Activated CD8-positive, alpha-beta memory T cell treated with anti-CD3 and anti-CD28 coated beads, Interleukin-2, amount 10 ng/mL, durations not matched to agents 7 days and 5 days (primary cell): ENCODE measurements at regions not wholly inside any gene's neighbourhood (a gene's known extent, or its start where the extent isn't known, plus 50 kb on each side); places are given as distances from the start of the nearest gene placed in this dataset.

Experiments
- ATAC-seq: fragments of 150-1000 bp; cut with Tn5 transposase; one replicate; pipeline ENCODE4 v1.10.0; 2021; ENCODE audit warnings: moderate library complexity
- CTCF ChIA-PET: fragments of 350-600 bp; sonication (Branson Sonifier 250); formaldehyde crosslinking; loops from one replicate; lab custom pipeline; 2021; ENCODE audit warnings: antibody characterized with exemption; lab: Charles Lee
- DNase-seq: peaks from one replicate; pipeline ENCODE4 v3.0.0-alpha.2; 2020
- H3K27ac Mint-ChIP-seq: one replicate; pipeline ENCODE4 v1.8.0; 2021; ENCODE audit warnings: mild to moderate bottlenecking, mixed read lengths
- H3K27me3 Mint-ChIP-seq: one replicate; pipeline ENCODE4 v1.8.0; 2021; ENCODE audit warnings: mixed read lengths
- H3K36me3 Mint-ChIP-seq: one replicate; pipeline ENCODE4 v1.8.0; 2021; ENCODE audit warnings: mild to moderate bottlenecking, mixed read lengths
- H3K4me1 Mint-ChIP-seq: one replicate; pipeline ENCODE4 v1.8.0; 2021; ENCODE audit warnings: mixed read lengths
- H3K4me3 Mint-ChIP-seq: one replicate; pipeline ENCODE4 v1.8.0; 2021; ENCODE audit warnings: mild to moderate bottlenecking, moderate library complexity, mixed read lengths
- H3K9me3 Mint-ChIP-seq: one replicate; pipeline ENCODE4 v1.8.0; 2022; ENCODE audit warnings: low read depth, mixed read lengths

DNA sequence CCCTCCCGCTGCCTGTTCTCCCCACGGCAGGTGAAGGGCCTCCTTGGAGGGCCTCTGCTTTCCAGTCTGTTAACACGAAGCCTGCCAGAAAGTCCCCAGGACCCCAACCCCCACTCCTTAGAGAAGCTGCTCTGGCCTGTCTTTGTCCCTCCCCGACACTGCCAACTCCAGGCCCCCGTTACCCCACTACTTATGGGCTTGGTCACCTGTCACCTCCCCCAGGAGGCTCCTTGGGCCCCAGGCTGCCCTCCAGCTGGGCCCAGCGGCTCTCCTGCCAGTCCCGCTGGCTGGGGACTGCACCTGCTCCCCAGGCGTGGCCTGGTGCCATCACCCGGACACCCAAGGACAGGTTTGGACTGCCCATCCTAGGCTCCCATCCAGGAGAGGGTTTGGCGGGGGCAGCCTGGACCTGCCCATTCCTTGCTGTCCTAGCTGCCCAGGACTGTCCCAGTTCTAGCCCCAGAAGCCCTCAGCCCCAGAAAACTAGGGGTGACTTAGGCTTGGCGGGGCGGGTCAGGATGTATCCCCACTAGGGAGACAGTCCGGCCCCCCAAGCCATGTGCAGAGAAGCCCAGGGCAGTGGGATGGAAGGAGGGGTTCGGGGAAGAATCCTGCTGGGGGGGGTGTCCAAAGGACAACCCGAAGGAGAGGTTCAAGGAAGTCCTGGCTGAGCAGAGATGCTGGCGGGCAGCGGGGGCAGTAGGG lies 155.7 kb upstream of the C14orf180 start:
- H3K27me3 Mint-ChIP-seq = peaks cover 3% of the 10 kb centered on the region
- H3K36me3 Mint-ChIP-seq = no peaks in the 10 kb centered on the region
- H3K27ac Mint-ChIP-seq = no peak overlapping the region
- CTCF ChIA-PET = no interaction called here
- no peaks in the 10 kb centered on the region for H3K9me3 Mint-ChIP-seq
- DNase-seq (peak; percentile 29), ATAC-seq (no peak)
- H3K4me3 Mint-ChIP-seq = no peak overlapping the region
- H3K4me1 Mint-ChIP-seq = peaks cover 2% of the 10 kb centered on the region

DNA sequence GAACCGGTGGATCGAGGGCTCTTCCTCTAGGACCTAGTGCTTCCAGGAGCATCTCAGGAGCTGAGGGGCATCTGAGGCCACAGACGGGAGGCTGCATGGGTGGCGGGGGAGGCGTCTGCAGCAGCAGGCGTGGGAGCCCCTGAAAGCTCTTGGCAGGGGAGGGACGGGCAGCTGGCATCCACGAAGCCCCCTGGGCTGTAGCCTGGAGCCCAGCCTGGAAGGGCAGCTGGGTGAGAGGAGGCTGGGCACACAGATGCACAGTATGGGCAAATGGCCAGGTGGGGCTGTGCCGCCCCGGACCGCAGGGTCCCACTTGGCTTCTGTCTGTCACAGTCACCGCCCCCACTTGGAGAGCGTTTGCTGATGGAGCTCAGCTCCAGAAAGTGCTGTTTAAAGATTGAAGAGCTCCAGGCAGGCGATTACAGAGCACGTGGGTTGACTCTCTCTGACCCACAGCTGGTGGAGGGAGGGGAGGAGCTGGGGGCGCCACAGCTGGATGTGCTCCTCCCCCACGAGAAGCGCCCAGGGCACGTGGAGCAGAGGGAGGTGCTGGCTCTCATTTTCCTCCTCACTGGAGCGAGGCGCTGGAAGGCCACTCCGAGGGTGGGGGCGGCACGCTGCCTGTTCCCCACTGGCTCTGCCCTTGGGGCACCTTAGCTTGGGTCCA lies 155.0 kb upstream of the C14orf180 start:
- no peaks in the 10 kb centered on the region for H3K36me3 Mint-ChIP-seq
- peaks cover 2% of the 10 kb centered on the region for H3K4me1 Mint-ChIP-seq
- no peak for ATAC-seq
- no peaks in the 10 kb centered on the region for H3K27me3 Mint-ChIP-seq
- H3K4me3 Mint-ChIP-seq = no peak overlapping the region
- no peaks in the 10 kb centered on the region for H3K9me3 Mint-ChIP-seq
- CTCF ChIA-PET = interaction anchor here (0.7 kb wide), 1 partner anchor 118 kb away, joined by 3 read pairs; no protein-coding TSS in a partner anchor
- no peak overlapping the region for H3K27ac Mint-ChIP-seq
- DNase-seq = no peak

DNA sequence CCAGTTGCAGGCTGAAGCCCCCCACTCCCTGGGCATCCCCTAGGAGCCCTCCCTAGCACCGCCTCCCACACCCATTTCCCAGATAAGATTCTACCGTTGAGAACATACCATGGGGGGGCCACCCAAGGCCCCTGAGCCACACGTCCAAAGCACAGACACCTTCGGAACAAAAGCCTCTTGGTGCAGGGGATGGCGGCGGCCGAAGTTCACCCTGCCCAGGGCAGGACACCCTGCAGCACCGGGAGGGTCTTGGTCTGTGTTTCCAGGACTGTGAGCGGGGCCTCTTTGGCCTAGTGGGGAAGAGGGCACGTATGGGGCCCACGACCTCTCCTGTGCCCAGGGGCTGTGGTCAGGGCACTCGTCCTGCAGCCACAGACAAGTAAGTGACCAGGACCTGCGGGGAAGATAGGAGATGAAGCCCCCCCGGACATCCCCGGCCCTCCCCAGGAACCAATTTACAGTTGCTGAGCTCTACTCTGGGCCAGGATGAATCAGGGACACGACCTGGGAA lies 154.3 kb upstream of the C14orf180 start:
- Mint-ChIP-seq H3K4me1 (no peaks in the 10 kb centered on the region), H3K27ac (no peak overlapping the region), H3K27me3 (no peaks in the 10 kb centered on the region), H3K9me3 (no peaks in the 10 kb centered on the region), H3K4me3 (no peak overlapping the region), H3K36me3 (no peaks in the 10 kb centered on the region)
- peak; percentile 32 for DNase-seq
- CTCF ChIA-PET = interaction anchor here (0.7 kb wide), 1 partner anchor 119 kb away, joined by 3 read pairs; no protein-coding TSS in a partner anchor
- no peak for ATAC-seq

DNA sequence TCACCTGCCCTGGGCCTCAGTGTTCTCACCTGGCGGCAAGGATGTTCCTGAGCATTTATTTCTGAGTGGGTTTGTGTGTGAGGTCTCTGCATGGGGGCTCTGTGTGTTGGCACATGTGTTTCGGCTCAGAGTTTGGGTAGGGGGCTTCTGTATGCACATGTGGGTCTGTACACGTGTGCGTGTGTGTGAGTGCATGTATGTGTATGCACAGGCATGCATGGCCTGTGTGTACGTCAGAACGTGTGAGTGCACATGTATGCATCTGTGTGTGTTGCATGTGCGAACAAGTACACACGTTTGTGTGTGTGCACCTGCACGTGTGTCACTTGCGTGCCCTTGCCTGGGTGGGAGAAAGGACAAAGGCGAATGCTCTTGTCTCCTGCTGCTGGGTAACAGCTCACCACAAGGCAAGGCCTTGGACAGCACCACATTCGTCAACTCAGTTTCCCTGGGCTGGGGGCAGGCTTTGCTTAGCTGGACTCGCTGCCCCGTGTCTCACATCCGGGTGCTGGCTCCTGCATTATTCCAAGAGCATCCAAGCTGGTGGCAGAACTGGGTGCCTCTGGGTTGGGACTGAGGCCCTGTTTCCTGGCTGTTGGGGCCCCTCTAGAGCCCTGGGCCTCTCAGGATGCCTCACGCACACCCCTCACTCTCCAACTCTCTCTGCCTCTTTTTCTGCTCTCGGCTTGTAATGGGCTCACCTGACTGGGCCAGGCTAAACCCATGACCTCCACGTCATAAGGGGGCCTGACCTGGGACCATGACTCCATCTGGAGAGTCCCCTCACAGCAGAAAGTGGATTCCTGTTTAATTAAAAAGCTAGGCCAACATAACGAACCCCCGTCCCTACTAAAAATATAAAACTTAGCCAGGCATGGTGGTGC lies 153.6 kb upstream of the C14orf180 start:
- no peak overlapping the region for H3K27ac Mint-ChIP-seq
- ATAC-seq (no peak), DNase-seq (peak; percentile 35)
- no peaks in the 10 kb centered on the region for H3K27me3 Mint-ChIP-seq
- no peaks in the 10 kb centered on the region for H3K36me3 Mint-ChIP-seq
- no peak overlapping the region for H3K4me3 Mint-ChIP-seq
- CTCF ChIA-PET = no interaction called here
- H3K9me3 Mint-ChIP-seq = no peaks in the 10 kb centered on the region
- H3K4me1 Mint-ChIP-seq = no peaks in the 10 kb centered on the region

DNA sequence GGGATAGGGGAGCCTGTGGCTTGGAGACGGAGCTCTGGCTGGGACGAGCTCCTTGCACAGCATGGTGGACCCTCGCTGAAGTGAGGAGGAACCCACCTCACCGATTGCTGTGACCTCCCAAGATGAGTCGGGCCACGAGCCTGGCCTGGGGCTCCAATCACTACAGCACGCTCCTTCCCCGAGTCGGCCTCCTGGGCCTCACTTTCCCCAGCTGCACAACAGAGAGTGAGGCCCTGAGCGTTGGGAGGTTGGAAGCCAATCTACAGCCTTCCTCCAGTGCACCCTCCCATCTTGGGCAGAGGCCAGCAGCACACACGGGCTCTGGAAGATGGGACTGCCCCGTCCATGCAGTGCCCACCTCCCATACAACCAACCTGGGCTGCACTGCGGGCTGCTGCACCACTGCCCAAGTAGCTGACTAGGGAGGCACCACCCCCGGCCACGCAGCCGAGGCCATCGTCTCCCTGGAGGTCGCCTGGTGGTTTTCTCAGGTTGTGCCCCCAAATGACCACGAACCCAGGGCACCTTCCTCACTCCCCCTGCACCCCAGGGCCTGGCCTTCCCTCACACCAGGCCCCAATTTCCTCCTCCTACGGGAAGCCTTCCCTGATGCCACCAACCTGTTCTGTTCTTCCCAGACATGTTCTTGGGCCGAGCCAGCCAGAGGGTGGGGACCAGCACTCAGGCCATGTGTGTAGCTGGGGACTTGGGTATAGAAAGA lies 152.3 kb upstream of the C14orf180 start:
- CTCF ChIA-PET = no interaction called here
- Mint-ChIP-seq H3K36me3 (no peaks in the 10 kb centered on the region), H3K9me3 (no peaks in the 10 kb centered on the region), H3K27ac (no peak overlapping the region), H3K4me3 (no peak overlapping the region), H3K4me1 (no peaks in the 10 kb centered on the region), H3K27me3 (no peaks in the 10 kb centered on the region)
- DNase-seq = peak; percentile 25
- ATAC-seq = no peak

DNA sequence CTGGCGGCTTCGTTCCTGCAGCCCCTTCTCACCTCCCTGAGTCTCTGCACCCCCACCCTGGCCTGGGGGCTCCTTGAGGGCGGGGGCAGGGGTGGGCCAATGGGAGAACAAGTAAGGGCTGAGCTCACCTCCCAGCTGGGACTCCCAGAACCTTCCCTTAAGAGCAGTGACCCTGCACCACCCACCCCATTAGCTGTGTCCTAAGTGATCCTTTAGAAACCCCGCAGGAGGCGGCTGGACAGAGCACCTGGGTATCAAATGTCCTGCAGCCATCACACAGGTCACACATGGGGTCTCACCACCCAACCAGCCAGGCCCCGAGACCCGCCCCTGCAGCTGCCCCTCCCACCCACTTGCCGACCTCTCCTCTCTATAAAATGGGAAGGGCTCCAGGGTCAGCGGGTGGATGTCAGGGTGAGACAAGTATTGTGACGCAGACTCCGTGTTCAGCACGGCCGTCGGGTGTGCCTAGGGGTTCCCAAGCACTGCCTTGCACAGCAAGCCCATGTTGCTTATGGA lies 151.2 kb upstream of the C14orf180 start:
- Mint-ChIP-seq H3K4me1 (no peaks in the 10 kb centered on the region), H3K27ac (no peak overlapping the region), H3K27me3 (no peaks in the 10 kb centered on the region), H3K9me3 (no peaks in the 10 kb centered on the region), H3K4me3 (no peak overlapping the region), H3K36me3 (no peaks in the 10 kb centered on the region)
- ATAC-seq = no peak
- CTCF ChIA-PET = no interaction called here
- peak; percentile 35 for DNase-seq

DNA sequence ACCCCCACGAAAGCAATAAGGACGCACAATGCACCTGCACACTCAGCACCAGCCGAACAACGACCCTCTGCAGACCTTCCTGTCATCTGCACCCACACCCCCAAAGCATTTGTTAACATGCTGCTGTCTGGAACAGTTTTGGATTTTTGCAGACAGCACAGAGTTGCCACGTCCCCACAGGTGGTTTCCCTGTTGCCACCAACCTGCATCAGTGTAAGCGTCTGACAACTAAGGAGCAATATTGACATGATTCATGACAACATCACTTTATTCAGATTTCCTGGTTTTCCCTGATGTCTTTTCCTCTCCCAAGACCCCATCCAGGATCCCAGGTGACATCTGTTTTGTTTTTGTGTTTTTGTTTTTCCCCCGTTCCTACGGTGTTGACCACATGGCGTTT lies 150.7 kb upstream of the C14orf180 start:
- Mint-ChIP-seq H3K27me3 (no peaks in the 10 kb centered on the region), H3K4me3 (no peak overlapping the region), H3K9me3 (no peaks in the 10 kb centered on the region), H3K36me3 (no peaks in the 10 kb centered on the region), H3K4me1 (no peaks in the 10 kb centered on the region), H3K27ac (no peak overlapping the region)
- DNase-seq (peak; percentile 27), ATAC-seq (no peak)
- CTCF ChIA-PET = no interaction called here

DNA sequence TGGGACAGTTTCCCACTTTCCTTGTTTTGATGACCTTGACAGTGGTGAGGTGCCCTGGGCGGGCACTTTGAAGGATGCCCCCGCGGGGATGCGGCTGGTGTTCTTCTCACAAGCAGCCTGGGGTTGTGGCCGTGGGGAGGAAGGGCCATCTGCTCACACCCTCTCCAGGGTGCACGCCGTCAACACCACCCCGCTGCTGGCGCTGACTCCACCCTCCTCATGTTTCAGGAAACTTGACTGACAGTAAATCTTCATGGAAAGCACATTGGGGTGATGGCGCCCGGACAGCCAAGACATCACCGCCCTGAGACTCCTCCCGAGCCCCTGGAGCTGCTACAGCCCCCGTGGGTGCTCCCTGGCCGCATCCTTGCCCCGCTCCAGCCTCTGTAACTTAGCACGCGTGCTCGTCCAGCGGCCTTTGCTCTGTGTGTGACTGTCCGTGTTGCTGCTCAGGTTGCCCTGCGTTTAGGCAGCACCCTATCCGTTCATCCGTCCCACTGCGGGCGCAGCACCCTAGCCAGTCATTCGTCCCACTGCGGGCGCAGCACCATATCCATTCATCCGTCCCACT lies 150.2 kb upstream of the C14orf180 start:
- H3K27ac Mint-ChIP-seq = no peak overlapping the region
- CTCF ChIA-PET = no interaction called here
- DNase-seq = peak; percentile 26
- H3K27me3 Mint-ChIP-seq = no peaks in the 10 kb centered on the region
- H3K36me3 Mint-ChIP-seq = no peaks in the 10 kb centered on the region
- no peak overlapping the region for H3K4me3 Mint-ChIP-seq
- no peaks in the 10 kb centered on the region for H3K9me3 Mint-ChIP-seq
- ATAC-seq = no peak
- H3K4me1 Mint-ChIP-seq = no peaks in the 10 kb centered on the region

DNA sequence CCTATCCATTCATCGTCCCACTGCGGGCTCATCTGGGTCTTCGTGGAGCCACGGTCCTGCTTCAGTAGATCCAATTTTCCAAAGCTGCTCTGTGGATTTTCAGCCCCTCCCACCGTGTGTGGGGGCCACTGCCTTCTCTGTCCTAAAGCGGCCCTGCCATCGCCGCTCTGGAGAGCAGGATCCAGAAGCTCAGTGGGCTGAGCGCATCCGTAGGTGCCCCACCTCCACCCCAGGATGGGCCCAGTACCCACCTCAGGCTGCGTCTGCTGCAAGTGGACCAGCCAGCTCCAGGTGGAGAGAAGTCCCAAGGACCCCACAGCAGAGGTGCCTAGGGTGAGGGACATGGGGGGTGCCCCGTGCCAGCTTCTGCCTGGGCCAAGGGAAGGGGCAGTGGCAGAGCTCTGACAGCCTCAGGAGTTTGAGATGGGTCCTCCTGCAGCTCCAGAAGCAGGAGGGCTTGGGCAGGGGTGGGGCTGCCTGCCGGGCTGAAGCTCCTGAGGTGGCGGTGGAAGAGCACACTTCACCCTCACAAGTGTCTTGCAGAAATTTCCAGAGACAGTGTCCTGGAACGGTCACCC lies 148.1 kb upstream of the C14orf180 start:
- DNase-seq = peak; percentile 14
- ATAC-seq = no peak
- H3K27ac Mint-ChIP-seq = no peak overlapping the region
- CTCF ChIA-PET = no interaction called here
- no peaks in the 10 kb centered on the region for H3K9me3 Mint-ChIP-seq
- no peaks in the 10 kb centered on the region for H3K27me3 Mint-ChIP-seq
- no peaks in the 10 kb centered on the region for H3K4me1 Mint-ChIP-seq
- H3K36me3 Mint-ChIP-seq = no peaks in the 10 kb centered on the region
- H3K4me3 Mint-ChIP-seq = no peak overlapping the region

DNA sequence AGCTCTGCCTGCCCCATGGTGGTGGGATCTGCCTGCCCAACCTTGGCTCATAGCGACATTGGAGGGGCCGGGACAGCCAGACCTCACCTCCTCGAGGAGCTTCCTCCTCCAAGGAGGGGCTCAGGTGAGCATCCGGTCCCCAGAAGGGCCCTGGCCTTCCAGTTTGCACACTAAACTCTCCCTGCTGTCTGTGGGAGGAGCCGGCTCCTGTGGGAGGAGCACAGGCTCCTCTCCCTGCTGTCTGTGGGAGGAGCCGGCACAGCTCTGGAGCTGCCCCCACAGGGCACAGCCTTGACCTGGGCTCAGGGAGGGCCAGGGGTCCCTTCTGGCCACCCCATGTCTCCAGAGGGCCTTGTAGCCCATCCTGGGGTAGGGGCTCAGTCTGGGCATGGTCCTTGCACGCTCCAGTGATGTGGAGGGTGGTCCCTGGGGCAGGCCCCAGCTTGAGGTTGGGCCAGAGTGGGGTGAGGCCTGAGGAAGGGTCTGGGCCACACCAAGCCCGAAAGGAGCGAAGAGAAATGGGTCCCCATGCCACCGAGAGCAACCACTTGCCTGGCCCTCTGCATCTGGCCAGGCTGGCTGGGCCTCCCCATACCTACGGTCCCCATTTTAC lies 147.5 kb upstream of the C14orf180 start:
- Mint-ChIP-seq H3K4me1 (no peaks in the 10 kb centered on the region), H3K27me3 (no peaks in the 10 kb centered on the region), H3K4me3 (no peak overlapping the region), H3K27ac (no peak overlapping the region), H3K9me3 (no peaks in the 10 kb centered on the region), H3K36me3 (no peaks in the 10 kb centered on the region)
- CTCF ChIA-PET = no interaction called here
- DNase-seq (peak; percentile 36), ATAC-seq (no peak)

DNA sequence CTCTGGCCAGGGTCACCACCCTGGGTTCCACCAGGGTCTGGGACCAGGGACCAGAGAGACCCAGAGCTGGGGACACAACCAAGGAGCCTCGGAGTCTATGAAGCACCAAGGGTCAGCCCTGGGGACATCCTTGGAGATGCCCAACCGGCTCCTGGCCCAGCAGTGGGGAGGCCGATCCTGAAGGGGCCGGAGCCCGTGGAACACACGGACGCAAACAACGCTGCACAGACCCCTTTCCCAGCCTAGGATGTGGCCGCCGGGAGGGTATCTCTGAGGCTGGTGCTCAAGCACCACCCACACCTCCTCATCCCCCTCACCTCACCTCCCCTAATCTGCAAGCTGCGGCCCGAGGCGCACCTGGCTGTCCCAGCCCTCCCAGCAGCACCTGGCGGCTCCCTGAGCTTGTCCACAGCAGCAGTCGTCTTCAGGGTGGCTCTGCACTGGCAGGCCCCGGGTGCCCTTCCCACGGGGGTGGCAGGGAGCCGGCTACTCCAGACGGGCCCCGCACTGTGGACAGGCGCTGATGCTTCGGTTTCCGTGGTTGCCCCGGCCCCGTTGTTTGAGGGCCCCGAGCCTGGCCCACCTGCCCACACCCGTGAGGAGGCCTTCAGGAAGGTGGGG lies 146.8 kb upstream of the C14orf180 start:
- no peak for ATAC-seq
- CTCF ChIA-PET = no interaction called here

More for the DNA sequence above, 146.8 kb upstream of the C14orf180 start:
- Mint-ChIP-seq H3K4me1 (no peaks in the 10 kb centered on the region), H3K4me3 (no peak overlapping the region), H3K36me3 (no peaks in the 10 kb centered on the region), H3K27ac (no peak overlapping the region), H3K9me3 (no peaks in the 10 kb centered on the region), H3K27me3 (no peaks in the 10 kb centered on the region)
- DNase-seq = no peak
